ENCODE measurements at regions not wholly inside any gene's neighbourhood (a gene's known extent, or its start where the extent isn't known, plus 50 kb on each side); places are given as distances from the start of the nearest gene placed in this dataset.

- TF ChIP-seq, protein P1, sequence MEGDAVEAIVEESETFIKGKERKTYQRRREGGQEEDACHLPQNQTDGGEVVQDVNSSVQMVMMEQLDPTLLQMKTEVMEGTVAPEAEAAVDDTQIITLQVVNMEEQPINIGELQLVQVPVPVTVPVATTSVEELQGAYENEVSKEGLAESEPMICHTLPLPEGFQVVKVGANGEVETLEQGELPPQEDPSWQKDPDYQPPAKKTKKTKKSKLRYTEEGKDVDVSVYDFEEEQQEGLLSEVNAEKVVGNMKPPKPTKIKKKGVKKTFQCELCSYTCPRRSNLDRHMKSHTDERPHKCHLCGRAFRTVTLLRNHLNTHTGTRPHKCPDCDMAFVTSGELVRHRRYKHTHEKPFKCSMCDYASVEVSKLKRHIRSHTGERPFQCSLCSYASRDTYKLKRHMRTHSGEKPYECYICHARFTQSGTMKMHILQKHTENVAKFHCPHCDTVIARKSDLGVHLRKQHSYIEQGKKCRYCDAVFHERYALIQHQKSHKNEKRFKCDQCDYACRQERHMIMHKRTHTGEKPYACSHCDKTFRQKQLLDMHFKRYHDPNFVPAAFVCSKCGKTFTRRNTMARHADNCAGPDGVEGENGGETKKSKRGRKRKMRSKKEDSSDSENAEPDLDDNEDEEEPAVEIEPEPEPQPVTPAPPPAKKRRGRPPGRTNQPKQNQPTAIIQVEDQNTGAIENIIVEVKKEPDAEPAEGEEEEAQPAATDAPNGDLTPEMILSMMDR (IDR thresholded peaks at IDR 0.05) = no peak
- TF ChIP-seq EZH2 (IDR thresholded peaks at IDR 0.05) (no peak), EZH2phosphoT487 (IDR thresholded peaks at IDR 0.05) (no peak)
These were observed 406.0 kb downstream of the TMEM135 start for GRCh38 chr11:87443707-87444106.
